Calu3 (cell line): ENCODE measurements at regions not wholly inside any gene's neighbourhood (a gene's known extent, or its start where the extent isn't known, plus 50 kb on each side); places are given as distances from the start of the nearest gene placed in this dataset.

Source experiments
- BruUV-seq: library from RNA; stranded (reverse); fragments of 400-500 nt; replicated peaks from 2 replicates; lab custom pipeline; 2021; lab: Mats Ljungman, UMichigan
- CTCF ChIA-PET: fragments of 300-600 bp; sonication (Branson Sonifier 250); formaldehyde crosslinking; loops from one replicate; lab custom pipeline; 2022; ENCODE audit warnings: antibody characterized with exemption; lab: Charles Lee
- DNase-seq: peaks from one replicate; pipeline ENCODE4 v3.0.0; 2022
- H3K27ac Mint-ChIP-seq: one replicate; pipeline ENCODE4 v1.8.0; 2022; ENCODE audit warnings: mixed read lengths; ENCODE audit not compliant: unreplicated experiment
- H3K27me3 Mint-ChIP-seq: one replicate; pipeline ENCODE4 v1.8.0; 2022; ENCODE audit warnings: mixed read lengths; ENCODE audit not compliant: unreplicated experiment
- H3K36me3 Mint-ChIP-seq: one replicate; pipeline ENCODE4 v1.8.0; 2022; ENCODE audit warnings: mild to moderate bottlenecking, moderate library complexity, mixed read lengths; ENCODE audit not compliant: insufficient read depth, unreplicated experiment
- H3K4me1 Mint-ChIP-seq: one replicate; pipeline ENCODE4 v1.8.0; 2022; ENCODE audit warnings: mild to moderate bottlenecking, low read depth, mixed read lengths; ENCODE audit not compliant: unreplicated experiment
- H3K4me3 Mint-ChIP-seq: one replicate; pipeline ENCODE4 v1.8.0; 2022; ENCODE audit warnings: mild to moderate bottlenecking, low read depth, moderate library complexity, mixed read lengths; ENCODE audit not compliant: unreplicated experiment
- H3K9me3 Mint-ChIP-seq: one replicate; pipeline ENCODE4 v1.8.0; 2022; ENCODE audit warnings: low read depth, mixed read lengths; ENCODE audit not compliant: unreplicated experiment
- intact Hi-C: fragments of 100-400 bp; cut with micrococcal nuclease; formaldehyde crosslinking; loops from one replicate; pipeline ENCODE4 v1.10.0; 2022; ENCODE audit not compliant: unreplicated experiment
- TF ChIP-seq, protein P1 (sequence below): fragments of 200-600 bp; IDR thresholded peaks from one replicate; pipeline ENCODE4 v1.8.0; 2022; ENCODE audit warnings: antibody characterized with exemption; ENCODE audit not compliant: unreplicated experiment

DNA sequence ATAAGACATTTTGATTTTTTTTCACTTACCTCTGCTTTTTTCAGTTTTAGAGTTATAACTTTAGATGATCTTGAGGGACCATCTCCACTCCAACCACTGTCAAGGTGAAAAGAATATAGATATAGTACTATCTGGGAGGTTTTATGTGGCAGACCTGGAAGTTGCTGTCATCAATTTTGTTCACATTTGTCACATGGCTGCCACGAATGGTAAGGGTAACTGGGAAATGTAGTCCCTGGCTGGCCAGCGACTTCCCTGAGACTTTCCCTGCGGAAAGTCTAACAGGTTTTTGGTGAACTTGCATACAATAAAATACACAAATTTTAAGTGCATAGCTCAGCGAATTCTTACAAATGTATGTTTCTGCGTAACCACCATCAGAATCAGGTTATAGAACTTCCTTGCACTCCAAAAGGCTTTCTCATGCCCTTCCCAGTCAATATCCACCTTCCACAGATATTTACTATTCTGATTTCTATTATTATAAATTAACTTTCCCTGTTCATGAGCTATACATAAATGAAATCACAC is 121.5 kb downstream of the MAT2B start:
- H3K4me1 Mint-ChIP-seq: no peaks in the 10 kb centered on the region
- no peak overlapping the region for H3K4me3 Mint-ChIP-seq
- CTCF ChIA-PET: no interaction called here
- DNase-seq: no peak
- H3K27ac Mint-ChIP-seq: no peak overlapping the region
- H3K9me3 Mint-ChIP-seq: peaks cover 4% of the 10 kb centered on the region
- no peaks in the 10 kb centered on the region for H3K36me3 Mint-ChIP-seq
- BruUV-seq: no TSS peak
- no peaks in the 10 kb centered on the region for H3K27me3 Mint-ChIP-seq
- intact Hi-C loops: no loop called here
- TF ChIP-seq, protein P1, sequence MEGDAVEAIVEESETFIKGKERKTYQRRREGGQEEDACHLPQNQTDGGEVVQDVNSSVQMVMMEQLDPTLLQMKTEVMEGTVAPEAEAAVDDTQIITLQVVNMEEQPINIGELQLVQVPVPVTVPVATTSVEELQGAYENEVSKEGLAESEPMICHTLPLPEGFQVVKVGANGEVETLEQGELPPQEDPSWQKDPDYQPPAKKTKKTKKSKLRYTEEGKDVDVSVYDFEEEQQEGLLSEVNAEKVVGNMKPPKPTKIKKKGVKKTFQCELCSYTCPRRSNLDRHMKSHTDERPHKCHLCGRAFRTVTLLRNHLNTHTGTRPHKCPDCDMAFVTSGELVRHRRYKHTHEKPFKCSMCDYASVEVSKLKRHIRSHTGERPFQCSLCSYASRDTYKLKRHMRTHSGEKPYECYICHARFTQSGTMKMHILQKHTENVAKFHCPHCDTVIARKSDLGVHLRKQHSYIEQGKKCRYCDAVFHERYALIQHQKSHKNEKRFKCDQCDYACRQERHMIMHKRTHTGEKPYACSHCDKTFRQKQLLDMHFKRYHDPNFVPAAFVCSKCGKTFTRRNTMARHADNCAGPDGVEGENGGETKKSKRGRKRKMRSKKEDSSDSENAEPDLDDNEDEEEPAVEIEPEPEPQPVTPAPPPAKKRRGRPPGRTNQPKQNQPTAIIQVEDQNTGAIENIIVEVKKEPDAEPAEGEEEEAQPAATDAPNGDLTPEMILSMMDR: no peak

DNA sequence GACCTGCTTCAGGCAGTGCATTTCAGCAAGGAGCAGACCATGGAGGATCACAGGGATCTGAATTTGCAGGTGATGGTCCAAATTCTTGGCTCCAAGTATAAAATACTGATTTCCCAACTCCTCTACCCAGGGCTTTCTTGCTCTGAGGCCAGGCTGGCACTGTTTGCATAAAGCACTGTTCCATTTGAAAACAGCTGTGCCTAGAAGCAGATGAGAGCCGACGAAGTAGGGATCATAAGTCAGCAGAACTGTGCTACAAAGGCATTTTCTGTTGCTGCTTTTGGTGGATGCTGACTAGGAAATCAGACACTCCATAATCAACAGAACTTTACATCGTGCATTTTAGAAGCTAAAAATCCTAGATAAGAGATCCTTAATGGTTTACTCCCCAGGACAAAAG is 126.4 kb downstream of the MAT2B start:
- DNase-seq: no peak
- CTCF ChIA-PET: no interaction called here
- H3K4me1 Mint-ChIP-seq: no peaks in the 10 kb centered on the region
- H3K27me3 Mint-ChIP-seq: no peaks in the 10 kb centered on the region
- H3K27ac Mint-ChIP-seq: no peak overlapping the region
- H3K36me3 Mint-ChIP-seq: no peaks in the 10 kb centered on the region
- H3K9me3 Mint-ChIP-seq: peaks cover 4% of the 10 kb centered on the region
- BruUV-seq: no TSS peak
- intact Hi-C loops: no loop called here
- H3K4me3 Mint-ChIP-seq: no peak overlapping the region
- TF ChIP-seq, protein P1: no peak

DNA sequence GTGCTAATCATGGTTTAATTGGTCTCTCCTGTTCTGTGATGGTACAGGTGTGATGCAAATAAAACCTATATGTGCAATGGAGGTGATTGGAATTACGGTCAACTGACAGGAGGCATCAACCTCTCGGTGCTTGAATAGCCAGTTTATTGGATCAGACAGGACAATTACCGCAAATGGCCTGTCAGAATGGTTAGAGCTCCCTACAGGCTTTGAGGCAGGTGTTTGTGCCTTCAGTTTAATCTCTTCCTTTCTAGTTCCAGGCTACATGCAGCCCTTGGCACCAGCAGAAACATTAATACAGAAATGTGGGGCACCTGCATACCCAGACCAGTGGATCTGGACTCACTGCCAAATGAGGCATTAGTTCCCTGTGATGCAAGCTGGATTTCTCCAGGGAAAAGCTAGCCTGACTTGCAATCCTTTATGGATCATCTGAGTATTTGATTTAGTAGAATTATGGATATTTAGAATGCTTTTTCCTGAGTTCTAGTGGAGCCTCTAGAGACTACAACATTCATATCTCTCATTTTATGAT is 128.6 kb downstream of the MAT2B start:
- BruUV-seq: no TSS peak
- Mint-ChIP-seq H3K4me3 (no peak overlapping the region), H3K27ac (no peak overlapping the region), H3K4me1 (no peaks in the 10 kb centered on the region), H3K9me3 (peaks cover 6% of the 10 kb centered on the region), H3K36me3 (no peaks in the 10 kb centered on the region), H3K27me3 (no peaks in the 10 kb centered on the region)
- intact Hi-C loops: no loop called here
- CTCF ChIA-PET: no interaction called here
- DNase-seq: no peak
- TF ChIP-seq, protein P1: no peak

DNA sequence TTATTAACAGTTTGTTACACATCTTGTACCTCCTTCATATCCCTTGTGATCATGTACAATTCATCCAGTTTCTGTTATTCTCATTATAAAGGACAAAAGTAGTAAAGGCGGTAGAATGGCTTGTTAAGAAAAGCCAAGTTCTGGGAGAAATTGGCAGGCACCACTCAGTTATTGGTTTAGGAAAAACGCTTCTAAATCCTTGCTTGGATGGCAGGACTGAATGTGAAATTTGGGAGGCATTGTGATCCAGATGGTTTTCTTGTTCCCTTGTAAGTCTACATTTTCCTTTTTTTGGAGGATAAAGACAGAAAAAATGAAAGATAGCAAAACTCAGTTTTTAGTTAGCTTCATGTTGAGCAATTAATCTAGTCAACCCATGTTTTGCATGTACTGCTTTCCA is 130.2 kb downstream of the MAT2B start:
- intact Hi-C loops: no loop called here
- TF ChIP-seq, protein P1: no peak
- CTCF ChIA-PET: no interaction called here

More for the DNA sequence above, 130.2 kb downstream of the MAT2B start:
- no peaks in the 10 kb centered on the region for H3K27me3 Mint-ChIP-seq
- BruUV-seq: no TSS peak
- DNase-seq: no peak
- peaks cover 2% of the 10 kb centered on the region for H3K9me3 Mint-ChIP-seq
- no peaks in the 10 kb centered on the region for H3K4me1 Mint-ChIP-seq
- H3K27ac Mint-ChIP-seq: no peak overlapping the region
- no peaks in the 10 kb centered on the region for H3K36me3 Mint-ChIP-seq
- no peak overlapping the region for H3K4me3 Mint-ChIP-seq
